Activated T-helper 1 cell treated with anti-CD3 and anti-CD28 coated beads, Interleukin-12 subunit alpha, Interleukin-12 subunit beta, Interleukin-2, Interleukin-4 antibody, amounts not matched to agents 30 ng/mL and 10 ng/mL and 1 ng/mL, durations not matched to agents 14 hours and 24 hours and 36 hours (primary cell): ENCODE measurements at regions not wholly inside any gene's neighbourhood (a gene's known extent, or its start where the extent isn't known, plus 50 kb on each side); places are given as distances from the start of the nearest gene placed in this dataset.
"Not testable (repeated sequence)": the region's sequence is repeated elsewhere in the genome, so short reads cannot be mapped to it uniquely, and the experiment has no call there.

ENCODE experiments used
- DNase-seq: peaks from one replicate; pipeline ENCODE4 v3.0.0; 2021; ENCODE audit warnings: low spot score
- H3K27ac Mint-ChIP-seq: one replicate; pipeline ENCODE4 v1.8.0; 2021; ENCODE audit warnings: mild to moderate bottlenecking, mixed read lengths
- H3K27me3 Mint-ChIP-seq: one replicate; pipeline ENCODE4 v1.8.0; 2022; ENCODE audit warnings: mild to moderate bottlenecking, moderate library complexity, mixed read lengths; ENCODE audit not compliant: insufficient read depth
- H3K36me3 Mint-ChIP-seq: one replicate; pipeline ENCODE4 v1.8.0; 2021; ENCODE audit warnings: low read depth, mixed read lengths
- H3K4me1 Mint-ChIP-seq: one replicate; pipeline ENCODE4 v1.8.0; 2021; ENCODE audit warnings: low read depth, mixed read lengths
- H3K4me3 Mint-ChIP-seq: one replicate; pipeline ENCODE4 v1.8.0; 2021; ENCODE audit warnings: mild to moderate bottlenecking, moderate library complexity, mixed read lengths
- H3K9me3 Mint-ChIP-seq: one replicate; pipeline ENCODE4 v1.8.0; 2021; ENCODE audit warnings: mixed read lengths
- intact Hi-C: fragments of 100-400 bp; cut with micrococcal nuclease; formaldehyde crosslinking; loops from one replicate; pipeline ENCODE4 v1.15.1; 2024

DNA sequence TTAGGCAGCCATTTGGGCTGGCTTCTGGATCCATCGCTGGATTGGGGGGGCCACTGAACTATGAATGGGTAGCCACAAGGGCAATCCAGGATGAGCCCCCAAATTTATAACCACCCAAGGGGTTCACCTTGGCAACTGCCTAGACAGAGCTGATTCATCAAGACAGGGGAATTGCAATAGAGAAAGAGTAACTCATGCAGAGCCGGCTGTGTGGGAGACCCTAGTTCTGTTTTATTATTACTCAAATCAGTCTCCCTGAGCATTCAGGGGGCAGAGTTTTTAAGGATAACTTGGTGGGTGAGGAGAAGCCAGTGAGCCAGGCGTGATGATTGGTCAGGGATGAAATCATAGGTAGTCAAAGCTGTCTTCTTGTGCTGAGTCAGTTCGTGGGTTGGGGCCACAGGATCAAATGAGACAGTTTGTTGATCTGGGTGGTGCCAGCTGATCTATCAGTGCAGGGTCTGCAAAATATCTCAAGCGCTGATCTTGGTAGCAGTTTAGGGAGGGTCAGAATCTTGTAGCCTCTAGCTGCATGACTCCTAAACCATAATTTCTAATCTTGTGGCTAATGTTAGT, 57.9 kb downstream of the DNAJB9 start:
- peaks cover 3% of the 10 kb centered on the region for H3K27me3 Mint-ChIP-seq
- H3K4me1 Mint-ChIP-seq = no peaks in the 10 kb centered on the region
- DNase-seq = no peak
- H3K36me3 Mint-ChIP-seq = no peaks in the 10 kb centered on the region
- H3K27ac Mint-ChIP-seq = no peak overlapping the region
- intact Hi-C loops = no loop called here
- no peaks in the 10 kb centered on the region for H3K9me3 Mint-ChIP-seq
- no peak overlapping the region for H3K4me3 Mint-ChIP-seq

DNA sequence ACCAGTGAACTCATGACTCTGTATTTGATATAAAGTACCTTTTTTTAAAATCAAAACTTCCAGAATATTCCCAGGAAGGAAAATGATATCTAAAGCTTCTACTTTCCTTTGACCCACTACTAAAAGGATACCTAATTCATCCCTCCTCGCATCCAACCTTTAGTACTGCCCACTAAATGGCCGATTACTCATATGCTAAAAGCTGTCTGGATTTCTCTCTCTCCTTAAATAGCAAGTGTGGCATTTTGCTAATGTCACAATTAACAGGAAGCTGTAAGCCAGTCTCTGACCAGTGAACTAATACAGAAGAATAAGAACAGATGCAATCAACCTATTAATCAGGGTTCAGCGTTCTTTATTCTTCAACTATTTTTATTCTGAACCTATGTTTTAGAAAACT, 59.0 kb downstream of the DNAJB9 start:
- Mint-ChIP-seq H3K4me1 (no peaks in the 10 kb centered on the region), H3K27me3 (peaks cover 3% of the 10 kb centered on the region), H3K4me3 (no peak overlapping the region), H3K36me3 (no peaks in the 10 kb centered on the region), H3K27ac (no peak overlapping the region), H3K9me3 (no peaks in the 10 kb centered on the region)
- intact Hi-C loops = no loop called here
- no peak for DNase-seq

DNA sequence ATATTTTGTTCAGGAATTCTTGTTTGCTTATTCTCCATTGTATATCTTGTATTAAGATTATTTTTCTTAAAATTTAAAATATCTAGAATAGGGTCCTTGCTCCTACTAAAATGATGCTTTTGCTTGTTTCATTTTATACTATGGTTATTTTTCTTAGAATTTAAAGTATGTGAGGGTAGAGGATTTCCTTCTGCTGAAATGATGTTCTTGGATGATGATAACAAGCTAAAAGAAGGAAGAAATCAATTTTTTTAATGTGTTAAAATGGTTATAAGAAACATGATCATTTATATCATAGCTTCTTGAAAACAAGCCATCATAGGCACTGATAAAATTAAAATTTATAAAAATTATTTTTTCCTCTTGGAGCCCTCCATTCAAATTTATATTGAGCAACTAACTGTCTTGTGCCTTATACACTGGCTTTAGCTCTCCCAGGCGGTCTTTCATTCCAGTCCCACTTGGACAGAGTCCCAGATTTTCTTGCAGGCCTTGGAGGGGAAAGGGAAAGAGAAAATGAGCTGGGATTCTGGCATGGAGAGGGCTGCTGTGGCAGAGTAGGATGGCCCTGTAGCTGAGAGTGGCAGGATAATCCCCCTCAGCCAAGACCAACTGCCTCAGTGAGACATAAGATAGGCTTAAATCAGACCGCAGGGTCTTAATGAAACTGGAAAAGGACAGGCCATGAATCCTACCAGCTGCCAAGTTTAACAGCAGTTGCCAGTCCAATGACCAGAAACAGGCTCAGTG, 60.2 kb downstream of the DNAJB9 start:
- Mint-ChIP-seq H3K27me3 (peaks cover 3% of the 10 kb centered on the region), H3K36me3 (no peaks in the 10 kb centered on the region)

DNA sequence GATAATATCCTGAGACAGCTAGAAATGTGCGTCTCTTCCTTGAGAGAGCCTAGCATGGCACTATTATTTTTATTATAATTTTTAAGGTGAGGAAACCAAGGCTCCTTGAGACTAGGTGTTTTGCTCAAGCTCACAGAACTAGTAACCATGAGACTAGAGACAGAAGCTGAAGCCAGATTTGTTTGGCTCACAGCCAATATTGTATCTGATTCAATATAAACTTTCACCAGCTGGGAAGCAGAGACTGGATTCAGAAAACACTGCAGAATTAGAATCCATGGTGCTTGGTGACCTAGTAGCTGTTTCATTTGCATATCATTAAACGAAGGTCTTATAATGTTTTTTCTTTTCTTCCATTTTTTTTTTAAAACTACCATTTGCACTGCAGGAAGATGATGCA, 64.4 kb downstream of the DNAJB9 start:
- no peaks in the 10 kb centered on the region for H3K9me3 Mint-ChIP-seq
- H3K36me3 Mint-ChIP-seq = no peaks in the 10 kb centered on the region
- H3K27ac Mint-ChIP-seq = no peak overlapping the region
- H3K4me3 Mint-ChIP-seq = no peak overlapping the region
- intact Hi-C loops = no loop called here
- no peaks in the 10 kb centered on the region for H3K4me1 Mint-ChIP-seq
- DNase-seq = no peak
- peaks cover 2% of the 10 kb centered on the region for H3K27me3 Mint-ChIP-seq

More for the DNA sequence above, 60.2 kb downstream of the DNAJB9 start:
- intact Hi-C loops = no loop called here
- Mint-ChIP-seq H3K27ac (no peak overlapping the region), H3K4me3 (no peak overlapping the region), H3K9me3 (no peaks in the 10 kb centered on the region), H3K4me1 (no peaks in the 10 kb centered on the region)
- no peak for DNase-seq

DNA sequence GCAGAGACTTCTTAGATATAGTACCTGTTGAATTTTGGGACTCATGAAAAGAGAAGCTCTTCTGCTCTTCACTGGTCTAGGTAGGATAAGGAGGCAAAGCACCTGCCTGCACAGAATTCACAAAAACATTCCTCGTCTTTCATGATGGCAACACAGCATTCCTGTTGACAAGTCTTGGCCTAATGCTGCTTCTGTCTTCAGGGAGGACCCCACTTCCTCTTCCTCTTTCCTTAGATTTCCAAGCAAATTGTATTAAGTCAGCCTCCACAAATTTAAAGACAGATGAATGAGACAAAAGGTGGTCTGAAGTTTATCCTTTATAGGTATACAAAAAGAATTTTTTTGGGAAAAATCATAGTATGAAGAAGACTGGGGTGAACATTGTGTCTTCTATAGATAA, 64.9 kb downstream of the DNAJB9 start:
- intact Hi-C loops = no loop called here
- Mint-ChIP-seq H3K4me3 (no peak overlapping the region), H3K4me1 (no peaks in the 10 kb centered on the region), H3K36me3 (no peaks in the 10 kb centered on the region), H3K9me3 (no peaks in the 10 kb centered on the region), H3K27me3 (peaks cover 2% of the 10 kb centered on the region), H3K27ac (no peak overlapping the region)
- DNase-seq = no peak

DNA sequence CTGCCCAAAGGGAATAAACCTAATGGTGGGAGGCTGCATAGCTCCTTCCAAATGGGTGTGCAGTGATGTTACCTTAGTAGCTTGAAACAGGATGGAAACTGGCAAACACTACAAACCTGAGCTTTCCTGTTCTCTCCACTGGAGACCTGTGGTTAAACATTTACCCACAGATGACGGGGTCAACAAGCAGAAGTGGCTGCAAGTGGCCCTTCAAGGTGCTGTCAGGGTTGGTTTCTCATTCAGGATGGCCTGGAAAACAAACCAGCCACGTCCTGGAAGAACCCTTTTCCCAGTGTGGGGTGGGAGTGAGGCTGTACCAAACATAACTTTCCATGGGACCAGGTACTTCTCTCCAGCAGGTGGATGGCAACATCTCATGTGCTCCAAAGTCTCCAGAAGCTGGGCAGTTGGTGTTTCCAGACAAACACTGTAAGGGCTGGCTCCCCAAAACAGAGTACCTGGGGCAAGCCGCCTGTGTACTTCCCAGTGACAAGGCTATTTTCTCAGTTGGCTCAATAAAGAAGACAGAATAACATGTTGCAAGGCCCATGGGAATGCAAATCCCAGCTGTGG, 67.5 kb downstream of the DNAJB9 start:
- peaks cover 2% of the 10 kb centered on the region for H3K27me3 Mint-ChIP-seq
- no peak overlapping the region for H3K27ac Mint-ChIP-seq
- no peak overlapping the region for H3K4me3 Mint-ChIP-seq
- H3K9me3 Mint-ChIP-seq = no peaks in the 10 kb centered on the region
- H3K4me1 Mint-ChIP-seq = no peaks in the 10 kb centered on the region
- no peaks in the 10 kb centered on the region for H3K36me3 Mint-ChIP-seq
- intact Hi-C loops = no loop called here
- DNase-seq = no peak

DNA sequence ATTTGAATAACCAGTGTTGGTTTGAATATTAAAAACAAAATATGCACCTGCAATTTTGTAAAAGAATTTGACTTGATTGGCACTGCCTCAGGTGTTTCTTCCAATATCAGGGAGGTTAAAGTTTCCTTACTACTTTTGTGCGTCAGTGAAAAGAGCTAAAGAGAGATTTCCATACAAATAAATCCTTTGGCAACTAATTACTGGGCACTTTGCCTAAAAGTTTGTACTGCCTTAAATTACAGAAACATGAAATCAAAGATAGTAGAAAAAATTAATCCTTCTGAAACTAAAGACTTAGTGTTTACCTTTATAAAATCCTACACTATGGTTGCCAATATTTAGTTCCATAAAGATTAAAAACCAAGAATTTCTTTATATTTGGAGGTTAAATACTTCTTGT, 72.5 kb downstream of the DNAJB9 start:
- Mint-ChIP-seq H3K4me3 (no peak overlapping the region), H3K27me3 (peaks cover 2% of the 10 kb centered on the region), H3K36me3 (no peaks in the 10 kb centered on the region), H3K27ac (no peak overlapping the region), H3K4me1 (no peaks in the 10 kb centered on the region), H3K9me3 (no peaks in the 10 kb centered on the region)
- DNase-seq = no peak
- intact Hi-C loops = no loop called here

DNA sequence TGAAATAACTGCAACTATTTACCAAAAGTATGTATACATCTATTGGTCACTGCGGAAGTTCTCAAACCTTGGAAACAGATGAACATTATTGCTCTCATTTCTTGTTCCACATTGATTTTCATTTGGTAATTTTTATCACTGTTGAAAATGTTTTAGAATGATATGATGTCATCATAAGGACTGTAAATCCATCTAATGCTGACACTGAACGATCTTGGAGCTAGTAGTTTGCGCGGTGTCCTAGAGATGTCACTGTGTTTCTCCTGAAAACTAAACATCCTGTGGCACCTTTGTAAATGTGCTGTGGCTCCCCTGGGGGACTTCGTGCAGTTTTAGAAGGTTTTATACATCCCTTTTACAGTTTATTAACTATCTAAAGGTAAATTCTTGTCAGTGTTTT, 73.5 kb downstream of the DNAJB9 start:
- Mint-ChIP-seq H3K27me3 (peaks cover 2% of the 10 kb centered on the region), H3K27ac (no peak overlapping the region), H3K36me3 (no peaks in the 10 kb centered on the region), H3K4me3 (no peak overlapping the region), H3K9me3 (no peaks in the 10 kb centered on the region), H3K4me1 (no peaks in the 10 kb centered on the region)
- intact Hi-C loops = no loop called here
- no peak for DNase-seq

DNA sequence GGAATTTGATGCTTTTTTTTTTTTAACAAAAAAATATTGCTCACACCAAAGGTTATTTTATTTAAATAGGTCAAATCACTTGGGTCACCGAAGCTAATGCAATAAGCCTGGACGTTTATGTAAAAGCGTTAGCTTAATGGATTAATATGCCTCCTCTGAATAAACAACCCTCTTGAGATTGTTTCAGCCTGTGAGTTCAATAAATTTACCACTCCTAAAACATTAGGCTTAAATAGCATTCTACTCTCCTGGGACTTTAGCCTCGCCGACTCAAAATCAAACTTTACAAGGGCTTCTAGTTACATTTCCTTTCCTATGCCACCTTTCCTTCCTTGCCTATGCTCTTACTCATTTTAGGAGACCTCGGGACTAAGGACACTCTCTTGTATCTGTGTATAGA, 79.3 kb downstream of the DNAJB9 start:
- intact Hi-C loops = no loop called here
- H3K4me3 Mint-ChIP-seq = no peak overlapping the region

DNA sequence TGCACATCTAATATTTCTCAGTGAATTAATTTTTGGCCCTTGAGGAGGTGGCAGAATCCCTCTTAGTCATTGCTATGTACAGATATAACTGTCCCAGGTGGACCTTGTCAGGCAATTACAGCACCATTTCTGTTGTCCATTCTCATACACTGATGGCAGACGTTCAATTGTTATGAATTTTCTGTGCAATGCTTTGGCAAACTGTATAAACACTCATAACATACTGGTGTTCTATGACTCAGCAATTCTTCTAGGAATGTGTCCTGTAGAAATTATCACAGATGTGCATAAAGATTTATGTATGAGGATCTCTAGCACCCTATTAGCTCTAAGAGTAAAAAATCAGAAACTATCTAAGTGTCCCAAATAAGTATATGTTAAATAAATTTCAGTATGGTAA, 80.8 kb downstream of the DNAJB9 start:
- H3K27ac Mint-ChIP-seq = no peak overlapping the region
- DNase-seq = no peak
- H3K9me3 Mint-ChIP-seq = no peaks in the 10 kb centered on the region
- H3K4me3 Mint-ChIP-seq = no peak overlapping the region
- no peaks in the 10 kb centered on the region for H3K36me3 Mint-ChIP-seq
- no peaks in the 10 kb centered on the region for H3K27me3 Mint-ChIP-seq
- intact Hi-C loops = no loop called here
- no peaks in the 10 kb centered on the region for H3K4me1 Mint-ChIP-seq

More for the DNA sequence above, 79.3 kb downstream of the DNAJB9 start:
- DNase-seq = no peak
- Mint-ChIP-seq H3K27me3 (no peaks in the 10 kb centered on the region), H3K4me1 (no peaks in the 10 kb centered on the region), H3K27ac (no peak overlapping the region), H3K36me3 (no peaks in the 10 kb centered on the region), H3K9me3 (no peaks in the 10 kb centered on the region)

DNA sequence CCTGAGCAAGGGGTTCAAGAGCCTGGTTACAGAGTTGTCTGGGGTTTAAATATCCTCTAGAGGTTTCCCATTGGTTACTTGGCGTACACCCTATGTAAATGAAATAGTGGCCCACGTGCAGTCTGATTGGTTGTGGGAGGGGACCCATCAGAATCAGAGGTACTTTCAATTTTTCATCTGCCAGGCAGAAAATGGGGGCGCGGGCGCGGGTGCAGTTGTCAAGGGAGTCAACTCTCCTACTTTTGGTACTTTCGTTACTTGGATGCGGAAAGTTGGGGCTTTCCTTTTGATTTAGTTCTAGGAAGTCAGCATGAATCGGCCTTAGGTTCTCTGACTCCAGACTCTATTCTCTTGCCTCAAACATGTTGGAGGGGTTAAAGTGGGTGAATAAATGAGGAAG, 83.2 kb downstream of the DNAJB9 start:
- DNase-seq = no peak
- H3K4me3 Mint-ChIP-seq = no peak overlapping the region
- H3K9me3 Mint-ChIP-seq = no peaks in the 10 kb centered on the region
- intact Hi-C loops = no loop called here
- H3K27ac Mint-ChIP-seq = no peak overlapping the region
- no peaks in the 10 kb centered on the region for H3K4me1 Mint-ChIP-seq
- H3K36me3 Mint-ChIP-seq = no peaks in the 10 kb centered on the region
- H3K27me3 Mint-ChIP-seq = no peaks in the 10 kb centered on the region

DNA sequence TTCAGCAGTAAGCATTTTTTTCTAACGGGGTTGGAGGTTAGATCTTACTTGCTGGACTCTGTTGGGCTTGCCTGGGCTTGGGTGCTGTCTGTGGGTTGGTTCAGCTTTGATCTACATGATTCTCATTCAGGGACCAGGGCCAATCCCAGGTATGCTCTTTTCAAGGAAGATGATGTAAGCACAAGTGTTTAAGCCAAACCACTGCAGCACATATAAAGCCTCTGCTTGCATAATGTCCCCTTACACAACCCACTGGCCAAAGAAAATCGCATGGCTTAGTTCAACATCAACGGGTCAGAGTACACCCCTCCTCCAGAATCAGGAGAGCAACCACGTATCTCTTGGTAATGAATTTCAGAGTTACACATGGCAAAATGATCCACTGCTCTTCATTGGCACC, 83.9 kb downstream of the DNAJB9 start:
- no peak overlapping the region for H3K4me3 Mint-ChIP-seq
- no peaks in the 10 kb centered on the region for H3K9me3 Mint-ChIP-seq
- no peaks in the 10 kb centered on the region for H3K27me3 Mint-ChIP-seq
- H3K36me3 Mint-ChIP-seq = no peaks in the 10 kb centered on the region
- DNase-seq = no peak
- no peaks in the 10 kb centered on the region for H3K4me1 Mint-ChIP-seq
- H3K27ac Mint-ChIP-seq = no peak overlapping the region
- intact Hi-C loops = no loop called here

DNA sequence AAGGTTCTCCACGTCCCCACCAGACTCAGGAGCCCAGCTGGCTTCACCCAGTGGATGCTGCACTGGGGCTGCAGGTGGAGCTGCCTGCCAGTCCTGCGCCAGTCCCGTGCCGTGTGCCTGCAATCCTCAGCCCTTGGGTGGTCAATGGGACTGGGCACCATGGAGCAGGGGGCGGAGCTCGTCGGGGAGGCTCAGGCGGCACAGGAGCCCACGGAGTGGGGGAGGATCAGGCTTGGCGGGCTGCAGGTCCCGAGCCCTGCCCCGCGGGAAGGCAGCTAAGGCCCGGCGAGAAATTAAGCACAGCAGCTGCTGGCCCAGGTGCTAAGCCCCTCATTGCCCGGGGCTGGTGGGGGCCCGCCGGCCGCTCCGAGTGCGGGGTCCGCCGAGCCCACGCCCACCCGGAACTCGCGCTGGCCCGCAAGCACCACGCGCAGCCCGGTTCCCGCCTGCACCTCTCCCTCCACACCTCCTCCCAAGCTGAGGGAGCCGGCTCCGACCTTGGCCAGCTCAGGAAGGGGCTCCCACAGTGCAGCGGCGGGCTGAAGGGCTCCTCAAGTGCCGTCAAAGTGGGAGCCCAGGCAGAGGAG, 87.6 kb downstream of the DNAJB9 start:
- H3K4me1 Mint-ChIP-seq, H3K36me3 Mint-ChIP-seq, intact Hi-C loops, H3K27me3 Mint-ChIP-seq, DNase-seq, H3K9me3 Mint-ChIP-seq, H3K27ac Mint-ChIP-seq, H3K4me3 Mint-ChIP-seq: not testable (repeated sequence)
